AG04449 (cell line): ENCODE measurements at regions not wholly inside any gene's neighbourhood (a gene's known extent, or its start where the extent isn't known, plus 50 kb on each side); places are given as distances from the start of the nearest gene placed in this dataset.

ENCODE experiments used
- CTCF ChIA-PET: fragments of 350-600 bp; formaldehyde crosslinking; extraction: SDS; loops from one replicate; lab custom pipeline; 2021; ENCODE audit warnings: antibody characterized with exemption; lab: Yijun Ruan, JAX
- POLR2A ChIA-PET: fragments of 400-600, 350-600 bp; formaldehyde crosslinking; extraction: SDS; loops from one replicate; lab custom pipeline; 2020; ENCODE audit warnings: antibody characterized with exemption, inconsistent platforms; lab: Yijun Ruan, JAX
- DNase-seq: peaks from one replicate; pipeline ENCODE4 v3.0.0-alpha.2; 2010; ENCODE audit warnings: low read depth, low spot score
- H3K4me3 ChIP-seq: 2 replicates; pipeline ENCODE4 v1.5.1; 2011; ENCODE audit warnings: low read depth, mild to moderate bottlenecking, control low read depth, low read length
- CTCF ChIP-seq: IDR thresholded peaks from one replicate; pipeline ENCODE4 v1.5.1; 2011; ENCODE audit warnings: mild to moderate bottlenecking, moderate library complexity, low read length, control low read depth, inconsistent platforms; ENCODE audit not compliant: insufficient read depth; ENCODE audit errors: missing control alignments

GRCh38 chr5:25567881-25568280 lies 923.1 kb upstream of the CDH10 start:
- ChIA-PET CTCF (no interaction called here), POLR2A (no interaction called here)
- no peak overlapping the region for H3K4me3 ChIP-seq
- TF ChIP-seq CTCF: no peak
- DNase-seq: no peak

GRCh38 chr5:25562656-25563055 lies 917.9 kb upstream of the CDH10 start:
- ChIA-PET CTCF (no interaction called here), POLR2A (no interaction called here)
- no peak overlapping the region for H3K4me3 ChIP-seq
- no peak for TF ChIP-seq CTCF
- no peak for DNase-seq

GRCh38 chr5:25554077-25554476 lies 909.3 kb upstream of the CDH10 start:
- DNase-seq: no peak
- TF ChIP-seq CTCF: no peak
- ChIA-PET CTCF (no interaction called here), POLR2A (no interaction called here)
- H3K4me3 ChIP-seq: no peak overlapping the region

GRCh38 chr5:25552871-25553481 lies 908.2 kb upstream of the CDH10 start:
- DNase-seq: no peak
- POLR2A ChIA-PET: no interaction called here
- TF ChIP-seq CTCF: no peak
- no peak overlapping the region for H3K4me3 ChIP-seq
- CTCF ChIA-PET: no interaction called here

- no peak for DNase-seq
- no peak overlapping the region for H3K4me3 ChIP-seq
- TF ChIP-seq CTCF: no peak
- POLR2A ChIA-PET: no interaction called here
- CTCF ChIA-PET: no interaction called here
Measured at GRCh38 chr5:25550793-25551192, 906.0 kb upstream of the CDH10 start.

- DNase-seq: no peak
- TF ChIP-seq CTCF: no peak
- CTCF ChIA-PET: no interaction called here
- POLR2A ChIA-PET: no interaction called here
- H3K4me3 ChIP-seq: no peak overlapping the region
Measured at GRCh38 chr5:25544652-25545249, 900.0 kb upstream of the CDH10 start.
